B cell (primary cell): ENCODE measurements at regions not wholly inside any gene's neighbourhood (a gene's known extent, or its start where the extent isn't known, plus 50 kb on each side); places are given as distances from the start of the nearest gene placed in this dataset.

Experiments used
- ATAC-seq: fragments of 200-7000 bp; cut with Tn5 transposase; one replicate; pipeline ENCODE4 v1.10.0; 2021; ENCODE audit warnings: low read depth, mild to moderate bottlenecking, moderate number of reproducible peaks, moderate library complexity
- CTCF ChIA-PET: fragments of 350-600 bp; sonication (Branson Sonifier 250); formaldehyde crosslinking; loops from one replicate; lab custom pipeline; 2021; ENCODE audit warnings: antibody characterized with exemption, inconsistent platforms; lab: Charles Lee
- POLR2A ChIA-PET: fragments of 350-600 bp; sonication (Branson Sonifier 250); formaldehyde crosslinking; loops from one replicate; lab custom pipeline; 2021; ENCODE audit warnings: antibody characterized with exemption; lab: Charles Lee
- DNase-seq: peaks from one replicate; pipeline ENCODE4 v3.0.0; 2013
- H2AFZ ChIP-seq: 2 replicates; pipeline ENCODE4 v1.6.1; 2012; ENCODE audit warnings: mild to moderate bottlenecking, low read depth, low read length; ENCODE audit not compliant: insufficient read depth, poor library complexity, severe bottlenecking
- H3K27ac ChIP-seq, 2 donors: 1 replicate in 1 of 2; 2 replicates in 1 of 2; pipeline ENCODE4 v1.5.1; 2012 to 2013; ENCODE audit warnings: low read length in 2 of 2, mild to moderate bottlenecking in 2 of 2, moderate library complexity in 1 of 2
- H3K27me3 ChIP-seq, 4 experiments: fragments of 200-600 bp in 1 of 4; sonication (generic) in 1 of 4; replicated peaks in 1 of 4; 1 replicate in 2 of 4; 2 replicates in 2 of 4; pipeline versions ENCODE4 v1.6.1 to v1.7.0; 2013 to 2016; ENCODE audit warnings: low read length in 3 of 4, mild to moderate bottlenecking in 2 of 4, mixed read lengths in 1 of 4, moderate library complexity in 1 of 4; ENCODE audit not compliant: insufficient read depth in 4 of 4, control insufficient read depth in 3 of 4; ENCODE audit errors: control extremely low read depth in 1 of 4
- H3K36me3 ChIP-seq, 2 experiments: replicated peaks in 1 of 2; 1 replicate in 1 of 2; 2 replicates in 1 of 2; pipeline versions ENCODE4 v1.6.1 to v1.7.1; 2013; ENCODE audit warnings: low read length in 1 of 2; ENCODE audit not compliant: insufficient read depth in 2 of 2, control insufficient read depth in 1 of 2; ENCODE audit errors: control extremely low read depth in 1 of 2, extremely low read depth in 1 of 2
- H3K4me1 ChIP-seq, 2 donors: fragments of 200-600 bp in 1 of 2; sonication (generic) in 1 of 2; 1 replicate in 1 of 2; 2 replicates in 1 of 2; pipeline versions ENCODE4 v1.5.1 to v1.6.1; 2013 to 2017; ENCODE audit warnings: low read length in 2 of 2; ENCODE audit not compliant: control insufficient read depth in 2 of 2, insufficient read depth in 2 of 2
- H3K4me2 ChIP-seq: replicated peaks from 2 replicates; pipeline ENCODE3; 2012; ENCODE audit warnings: mild to moderate bottlenecking, low read depth, low read length; ENCODE audit not compliant: poor library complexity, severe bottlenecking
- H3K4me3 ChIP-seq, 5 experiments: fragments of 200-600 bp in 1 of 5; sonication (generic) in 1 of 5; 1 replicate in 3 of 5; 2 replicates in 2 of 5; pipeline versions ENCODE4 v1.5.1 to v1.7.0; 2011 to 2016; ENCODE audit warnings: low read length in 4 of 5, mild to moderate bottlenecking in 4 of 5, low read depth in 2 of 5, control low read depth in 1 of 5, moderate library complexity in 1 of 5; ENCODE audit not compliant: insufficient read depth in 1 of 5; ENCODE audit errors: control extremely low read depth in 1 of 5, extremely low read depth in 1 of 5
- H3K79me2 ChIP-seq: fragments of 200-600 bp; sonication (generic); one replicate; pipeline ENCODE4 v1.6.0; 2016; ENCODE audit warnings: low read length; ENCODE audit not compliant: control insufficient read depth, insufficient read depth
- H3K9ac ChIP-seq: fragments of 200-600 bp; sonication (generic); 2 replicates; pipeline ENCODE4 v1.6.1; 2017; ENCODE audit warnings: mild to moderate bottlenecking, low read length, moderate library complexity
- H3K9me3 ChIP-seq, 3 donors: one replicate each; pipeline versions ENCODE4 v1.6.1 to v1.7.1; 2013; ENCODE audit warnings: low read length in 2 of 3; ENCODE audit not compliant: control insufficient read depth in 2 of 3, insufficient read depth in 1 of 3; ENCODE audit errors: control extremely low read depth in 1 of 3
- H4K20me1 ChIP-seq: 2 replicates; pipeline ENCODE4 v1.6.0; 2012; ENCODE audit warnings: mild to moderate bottlenecking, low read length; ENCODE audit not compliant: insufficient read depth, control insufficient read depth, poor library complexity, severe bottlenecking
- H3K27ac Mint-ChIP-seq: one replicate; pipeline ENCODE4 v1.8.0; 2021; ENCODE audit warnings: mixed read lengths
- H3K27me3 Mint-ChIP-seq: one replicate; pipeline ENCODE4 v1.8.0; 2021; ENCODE audit warnings: mixed read lengths
- H3K4me1 Mint-ChIP-seq: one replicate; pipeline ENCODE4 v1.8.0; 2021; ENCODE audit warnings: mixed read lengths
- H3K4me3 Mint-ChIP-seq: one replicate; pipeline ENCODE4 v1.8.0; 2021; ENCODE audit warnings: mixed read lengths
- H3K9me3 Mint-ChIP-seq: one replicate; pipeline ENCODE4 v1.8.0; 2022; ENCODE audit warnings: mixed read lengths; ENCODE audit not compliant: insufficient read depth
- CTCF ChIP-seq: fragments of 200-600 bp; IDR thresholded peaks from one replicate; pipeline ENCODE4 v1.8.0; 2022; ENCODE audit warnings: antibody characterized with exemption, mild to moderate bottlenecking
- EZH2 ChIP-seq: IDR thresholded peaks from 2 replicates; pipeline ENCODE4 v1.6.1; 2012; ENCODE audit warnings: borderline replicate concordance, low read depth, mild to moderate bottlenecking, moderate library complexity, low read length; ENCODE audit not compliant: insufficient read depth, poor library complexity, severe bottlenecking
- WGBS: methylation state at CpG from one replicate; pipeline ENCODE4 v1.1.5; 2013; ENCODE audit warnings: missing lambda C conversion rate; ENCODE audit not compliant: insufficient coverage; 5-methylcytosine and 5-hydroxymethylcytosine counted together
- intact Hi-C: fragments of 100-400 bp; cut with micrococcal nuclease; formaldehyde crosslinking; loops from one replicate; pipeline ENCODE4 v1.10.0; 2022

- Mint-ChIP-seq H3K27me3 (no peaks in the 10 kb centered on the region), H3K4me3 (no peak overlapping the region), H3K27ac (no peak overlapping the region), H3K9me3 (peaks cover 11% of the 10 kb centered on the region), H3K4me1 (no peaks in the 10 kb centered on the region)
- Histone ChIP-seq H3K9me3 (peaks cover 8 to 19% (median 10%) of the 10 kb centered on the region in 3 donors), H3K36me3 (no peaks in the 10 kb centered on the region), H3K9ac (no peak overlapping the region), H3K4me1 (no peaks in the 10 kb centered on the region), H3K27me3 (no peaks in the 10 kb centered on the region), H3K79me2 (no peaks in the 10 kb centered on the region), H3K4me3 (no peak overlapping the region), H3K4me2 (no peak overlapping the region), H2AFZ (no peak overlapping the region), H4K20me1 (no peaks in the 10 kb centered on the region), H3K27ac (no peak overlapping the region)
- DNase-seq (no peak), ATAC-seq (no peak)
- ChIA-PET CTCF (no interaction called here), POLR2A (no interaction called here)
- intact Hi-C loops, result no loop called here
- TF ChIP-seq EZH2 (no peak), CTCF (no peak)
Observed at GRCh38 chr3:124306665-124307064, 314.7 kb upstream of the ROPN1 start.

GRCh38 chr3:124313621-124314020 lies 321.7 kb upstream of the ROPN1 start:
- Histone ChIP-seq H4K20me1 (no peaks in the 10 kb centered on the region), H3K9me3 (no peaks in the 10 kb centered on the region), H3K9ac (no peak overlapping the region), H3K4me2 (no peak overlapping the region), H3K79me2 (no peaks in the 10 kb centered on the region), H3K27me3 (no peaks in the 10 kb centered on the region), H3K4me3 (no peak overlapping the region), H2AFZ (no peak overlapping the region), H3K4me1 (no peaks in the 10 kb centered on the region), H3K27ac (no peak overlapping the region), H3K36me3 (no peaks in the 10 kb centered on the region)
- DNase-seq (no peak), ATAC-seq (no peak)
- TF ChIP-seq CTCF (no peak), EZH2 (no peak)
- intact Hi-C loops, result no loop called here
- H3K9me3 Mint-ChIP-seq, result peaks cover 3% of the 10 kb centered on the region
- ChIA-PET CTCF (no interaction called here), POLR2A (no interaction called here)
- no peak overlapping the region for H3K27ac Mint-ChIP-seq
- H3K4me3 Mint-ChIP-seq, result no peak overlapping the region
- H3K4me1 Mint-ChIP-seq, result peaks cover 2% of the 10 kb centered on the region
- no peaks in the 10 kb centered on the region for H3K27me3 Mint-ChIP-seq
- WGBS, result 88% methylated on average over 2 of the region's 3 CpGs
